Right renal cortex interstitium (tissue), 3 donors: ENCODE measurements at regions not wholly inside any gene's neighbourhood (a gene's known extent, or its start where the extent isn't known, plus 50 kb on each side); places are given as distances from the start of the nearest gene placed in this dataset.
"Not testable (repeated sequence)": the region's sequence is repeated elsewhere in the genome, so short reads cannot be mapped to it uniquely, and the experiment has no call there.

Experiments used
- DNase-seq, 3 donors: peaks; one replicate each; pipeline ENCODE4 v3.0.0-alpha.2; 2013; ENCODE audit warnings: low read depth in 3 of 3, low spot score in 2 of 3

DNA sequence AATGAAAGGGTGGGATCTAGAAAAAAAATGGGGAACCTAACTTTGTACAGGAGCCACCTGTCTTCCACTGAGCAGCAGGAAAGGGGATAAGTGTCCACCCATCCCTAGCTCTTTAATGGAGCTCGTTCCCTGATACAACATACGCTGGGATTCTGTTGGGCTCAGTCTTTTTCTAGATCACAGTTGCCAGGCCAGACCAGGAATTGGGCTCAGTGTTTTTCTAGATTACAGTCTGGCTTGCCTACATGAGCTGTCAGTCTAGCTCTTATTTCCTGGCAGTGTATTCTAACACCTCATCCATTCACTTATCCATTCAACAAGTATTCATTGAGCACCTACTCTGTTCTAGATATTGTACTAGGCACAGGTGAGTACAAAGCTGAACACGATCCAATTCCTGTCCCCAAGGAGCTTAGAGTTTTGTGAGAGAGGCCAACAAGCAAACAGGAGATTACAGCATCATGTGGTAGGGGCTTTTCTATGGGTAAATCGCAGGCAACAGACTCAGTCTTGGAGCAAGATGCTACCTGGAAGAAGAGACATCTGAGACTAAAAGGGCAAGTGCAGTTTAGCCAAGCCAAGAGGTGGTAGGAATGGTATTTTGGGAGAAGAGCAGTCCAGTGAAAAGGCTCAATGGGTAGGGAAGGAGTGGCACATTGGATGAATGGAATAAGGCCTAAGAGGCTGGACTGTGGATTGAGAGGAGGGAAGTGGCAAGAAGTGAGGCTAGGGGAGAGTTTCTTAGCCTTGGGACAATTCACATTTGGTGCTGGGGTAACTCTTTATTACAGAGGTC is 138.0 kb upstream of the HS3ST2 start:
- no peak for DNase-seq

DNA sequence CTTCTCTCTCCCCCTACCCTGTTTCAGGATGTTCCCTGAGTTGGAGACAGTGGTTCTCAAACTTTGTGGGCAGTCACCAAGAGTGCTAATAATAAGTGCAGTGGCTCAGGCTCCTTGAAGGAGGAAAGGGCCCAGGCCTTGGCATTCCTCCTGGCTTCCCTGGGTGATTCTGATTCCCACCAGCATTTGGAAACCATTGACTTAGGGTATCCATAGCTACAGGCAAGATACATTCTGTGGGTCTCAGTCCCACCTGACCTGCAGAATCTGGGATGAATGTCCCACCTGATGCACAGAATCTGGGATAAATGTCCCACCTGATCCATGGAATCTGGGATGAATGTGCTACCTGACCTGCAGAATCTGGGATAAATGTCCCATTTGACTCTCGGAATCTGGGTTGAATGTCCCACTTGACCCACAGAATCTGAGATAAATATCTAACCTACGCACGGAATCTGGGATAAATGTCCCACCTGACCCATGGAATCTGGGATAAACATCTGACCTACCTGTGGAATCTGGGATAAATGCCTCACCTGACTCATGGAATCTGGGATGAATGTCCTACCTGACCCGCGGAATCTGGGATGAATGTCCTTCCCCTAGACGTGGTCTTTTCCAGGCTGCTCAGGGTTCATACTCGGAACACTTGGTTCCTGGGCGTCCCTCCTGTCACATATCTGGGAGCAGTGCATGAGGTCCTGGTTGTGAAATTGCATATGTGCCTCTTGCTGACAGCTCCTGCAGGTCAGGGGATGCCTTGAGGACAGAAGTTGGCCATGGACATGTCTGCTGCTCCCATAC is 136.7 kb upstream of the HS3ST2 start:
- DNase-seq: no peak

DNA sequence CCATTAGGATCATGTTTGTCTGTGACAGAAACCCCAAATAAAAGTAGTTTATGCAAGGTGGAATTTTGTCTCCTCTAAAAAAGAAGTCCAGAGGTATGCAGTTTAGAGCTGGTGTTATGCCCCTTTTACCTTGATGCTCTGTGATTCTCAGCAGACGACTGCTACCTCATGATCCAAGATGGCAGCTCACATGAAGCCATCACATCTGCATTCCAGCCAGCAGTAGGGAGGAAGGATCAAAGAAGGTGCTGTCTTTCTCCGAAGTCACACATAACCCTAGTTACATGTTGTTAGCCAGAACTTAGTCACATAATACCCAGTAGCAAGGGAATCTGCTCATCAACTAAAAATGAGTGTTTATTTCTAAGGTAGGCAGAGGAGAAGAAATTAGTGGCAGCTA is 135.7 kb upstream of the HS3ST2 start:
- DNase-seq: no peak

DNA sequence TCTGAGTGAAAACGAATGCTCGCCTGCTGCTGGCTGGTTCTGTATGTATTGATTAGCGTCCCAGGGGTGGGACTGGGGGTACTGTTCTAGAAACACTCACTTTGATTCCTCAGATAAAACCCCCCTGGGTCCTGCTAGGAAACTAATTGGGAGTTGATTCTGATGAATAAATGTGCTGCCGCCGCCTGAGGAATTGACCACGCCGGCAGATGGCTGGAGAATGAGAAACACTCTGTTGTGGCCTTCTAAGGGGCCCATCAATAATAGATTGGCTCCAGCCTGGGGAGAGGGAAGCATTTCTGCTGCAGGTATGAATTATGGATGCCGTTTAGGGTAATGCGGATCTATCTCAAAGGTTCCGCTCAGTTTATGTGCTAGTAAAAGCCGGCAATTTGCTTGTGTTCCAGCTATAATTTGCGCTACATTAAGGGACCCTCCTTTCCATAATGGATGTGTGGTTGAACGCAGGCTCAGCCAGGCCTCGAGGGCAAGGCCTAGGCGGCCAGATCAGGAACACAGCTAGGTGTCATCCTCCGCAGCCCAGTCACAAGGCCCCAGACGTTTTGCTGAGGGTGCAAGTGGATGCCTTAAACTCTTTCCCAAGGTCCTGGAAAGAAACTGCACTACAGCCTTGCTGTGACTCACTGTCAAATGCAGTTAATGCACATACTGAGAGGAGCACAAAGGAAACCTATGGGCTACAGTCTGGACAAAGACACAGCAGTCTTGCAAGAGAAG is 132.2 kb upstream of the HS3ST2 start:
- no peak for DNase-seq

DNA sequence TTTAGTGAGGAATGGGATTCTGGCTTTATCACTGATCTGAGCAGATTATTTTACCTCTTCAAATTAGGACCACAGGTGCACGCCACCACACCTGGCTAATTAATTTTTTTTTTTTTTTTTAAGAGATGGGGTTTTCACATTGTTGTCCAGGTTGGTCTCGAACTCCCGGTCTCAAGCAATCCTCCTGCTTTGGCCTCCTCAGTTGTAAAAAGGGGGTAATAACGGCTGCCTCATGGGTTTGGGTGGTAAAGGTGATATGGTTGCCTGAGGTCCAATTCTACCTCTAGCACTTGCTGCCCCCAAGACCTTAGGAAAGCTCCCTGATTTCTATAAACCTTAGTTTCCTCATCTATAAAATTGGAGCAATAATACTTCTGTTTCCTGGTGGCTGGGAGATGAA is 130.7 kb upstream of the HS3ST2 start:
- DNase-seq: no peak

DNA sequence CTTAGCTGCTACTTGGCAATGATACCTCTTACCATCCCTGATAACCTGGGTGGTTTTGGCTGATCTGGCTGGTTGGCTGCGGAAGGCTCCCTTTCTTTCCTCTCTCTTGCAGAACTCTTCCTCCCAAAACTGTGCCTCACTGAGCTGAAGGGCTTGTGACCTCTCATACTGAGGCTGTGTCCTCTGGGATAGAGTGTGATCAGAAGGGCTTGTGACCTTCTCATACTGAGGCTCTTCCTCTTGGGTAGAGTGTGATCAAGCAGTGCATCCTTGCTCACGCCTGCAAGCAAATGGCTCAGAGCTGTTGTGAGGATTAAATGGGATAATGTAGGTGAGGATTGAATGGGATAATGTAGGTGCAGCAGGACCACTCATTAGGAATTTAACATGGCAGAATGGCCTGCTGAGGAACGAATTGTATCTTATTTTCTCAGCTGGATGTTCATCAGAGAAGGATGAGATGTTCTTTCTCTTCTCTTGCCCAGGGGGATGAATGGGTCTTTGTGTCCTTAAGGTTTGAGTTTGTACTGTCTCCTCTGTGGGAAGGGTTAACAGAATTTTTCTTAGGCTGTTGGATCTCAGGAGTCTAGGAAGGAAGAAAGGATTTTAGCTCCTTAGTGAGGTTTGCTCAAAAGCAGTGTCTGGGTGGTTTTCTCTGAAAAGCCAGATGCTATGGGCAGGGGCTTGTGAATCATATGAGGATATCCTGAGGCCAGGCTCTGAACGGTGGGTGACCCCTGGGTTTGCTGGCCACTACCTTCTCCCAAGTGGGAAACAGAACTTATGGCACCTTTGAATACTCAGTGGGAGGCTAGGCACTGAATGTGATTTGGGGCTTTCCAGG is 130.0 kb upstream of the HS3ST2 start:
- DNase-seq: no peak

DNA sequence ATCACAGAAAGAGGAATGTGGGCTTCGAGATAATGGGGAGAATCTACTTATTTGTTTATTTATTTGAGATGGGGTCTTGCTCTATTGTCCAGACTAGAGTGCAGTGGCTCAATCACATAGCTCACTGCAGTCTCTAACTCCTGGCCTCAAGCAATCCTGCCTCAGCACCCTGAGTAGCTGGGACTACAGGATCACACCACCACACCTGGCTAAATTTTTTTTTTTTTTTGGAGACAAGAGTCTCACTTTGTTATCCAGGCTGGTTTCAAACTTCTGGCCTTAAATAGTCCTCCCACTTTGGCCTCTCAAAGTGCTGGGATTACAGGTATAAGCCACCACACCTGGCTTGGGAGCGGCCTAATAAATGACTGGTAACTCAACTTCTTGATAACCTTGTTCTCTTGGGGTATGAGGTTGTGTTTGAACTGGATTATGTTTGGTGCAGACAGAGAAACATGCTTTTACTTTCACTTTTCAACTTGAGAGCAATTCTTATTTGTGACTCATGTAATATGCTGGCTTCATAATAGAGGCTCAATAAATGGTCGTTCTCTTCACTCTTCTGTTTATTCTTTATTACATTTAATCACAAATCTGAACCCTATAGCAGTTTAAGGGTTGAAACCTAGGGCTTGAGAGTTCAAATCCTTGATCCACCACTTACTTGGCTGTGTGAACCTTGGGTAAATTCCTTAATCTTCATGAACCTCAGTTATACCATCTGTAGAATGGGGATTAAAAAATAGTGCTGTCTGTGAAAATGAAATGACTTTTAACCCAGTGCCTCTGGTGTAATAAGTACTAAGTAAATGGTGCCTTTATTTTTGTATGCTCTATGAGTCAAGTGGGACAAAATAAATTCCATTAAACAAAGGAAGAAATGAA is 129.1 kb upstream of the HS3ST2 start:
- DNase-seq: no peak

DNA sequence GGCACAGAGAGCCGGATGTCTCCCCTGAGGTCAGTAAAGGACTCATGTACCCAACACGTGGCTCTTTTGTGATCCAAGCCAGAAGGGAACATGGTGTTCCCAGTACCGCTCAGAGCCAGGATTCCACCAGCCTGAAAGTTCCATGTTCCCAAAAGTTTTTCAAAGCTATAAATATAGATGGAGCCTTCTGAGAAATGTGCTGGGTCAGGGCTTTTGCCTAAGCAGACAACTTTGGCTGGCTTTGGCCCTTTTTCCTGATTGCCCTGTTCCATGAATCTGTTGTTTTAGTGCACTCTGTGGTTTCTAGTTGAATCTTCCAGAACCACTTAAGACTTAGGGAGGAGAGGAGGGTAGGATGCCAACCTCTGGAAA is 128.5 kb upstream of the HS3ST2 start:
- no peak for DNase-seq

DNA sequence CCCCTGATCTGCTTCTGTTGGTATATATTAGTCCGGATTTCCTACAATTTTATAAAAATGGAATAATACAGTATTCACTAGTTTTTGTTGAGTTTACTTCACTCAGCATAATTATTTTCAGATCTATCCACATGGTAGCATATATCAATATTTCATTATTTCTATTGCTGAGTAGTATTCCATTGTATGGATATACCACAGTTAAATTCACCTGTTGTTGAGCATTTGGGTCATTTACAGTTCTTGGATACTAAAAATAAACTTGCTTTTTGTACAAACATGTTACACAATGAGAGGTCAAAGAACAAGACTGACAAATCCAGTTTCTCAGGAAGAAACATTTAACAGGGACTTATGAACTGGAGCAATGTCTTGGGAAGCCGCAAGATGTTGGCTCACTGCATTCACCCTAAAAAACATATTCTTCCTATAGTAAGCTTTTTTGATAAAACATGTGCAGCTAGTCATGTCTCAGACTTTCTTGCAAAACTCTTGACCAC is 126.9 kb upstream of the HS3ST2 start:
- DNase-seq: no peak

DNA sequence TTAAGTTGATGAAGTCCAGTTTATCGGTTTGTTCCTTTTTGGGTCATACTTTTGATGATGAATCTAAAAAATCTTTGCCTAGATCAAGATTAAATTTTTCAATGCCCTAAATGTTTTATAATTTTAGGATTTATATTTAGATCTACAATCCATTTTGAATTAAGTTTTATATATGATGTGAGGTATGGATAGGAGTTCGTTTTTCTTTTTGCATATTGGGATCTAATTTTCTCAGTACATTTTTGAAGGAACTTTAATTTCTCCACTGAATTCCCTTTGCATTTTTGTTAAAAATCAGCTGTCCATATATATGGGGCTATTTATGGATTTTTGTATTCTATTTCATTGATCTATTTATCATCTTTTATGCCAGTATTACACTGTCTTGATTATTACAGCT is 125.5 kb upstream of the HS3ST2 start:
- DNase-seq: no peak

DNA sequence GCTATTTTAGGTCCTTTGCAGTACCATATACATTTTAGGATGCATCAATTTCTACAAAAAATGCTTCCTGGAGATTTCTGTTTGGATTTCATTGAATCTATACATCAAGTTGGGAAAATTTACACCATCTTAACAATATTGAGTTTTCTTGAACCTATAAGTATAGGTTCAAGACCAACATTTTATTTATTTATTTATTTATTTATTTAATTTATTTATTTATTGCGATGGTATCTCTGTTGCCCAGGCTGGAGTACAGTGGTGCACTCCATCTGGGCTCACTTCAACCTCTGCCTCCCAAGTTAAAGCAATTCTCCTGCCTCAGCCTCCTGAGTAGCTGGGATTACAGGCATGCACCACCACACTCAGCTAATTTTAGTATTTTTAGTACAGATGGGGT is 125.0 kb upstream of the HS3ST2 start:
- no peak for DNase-seq

DNA sequence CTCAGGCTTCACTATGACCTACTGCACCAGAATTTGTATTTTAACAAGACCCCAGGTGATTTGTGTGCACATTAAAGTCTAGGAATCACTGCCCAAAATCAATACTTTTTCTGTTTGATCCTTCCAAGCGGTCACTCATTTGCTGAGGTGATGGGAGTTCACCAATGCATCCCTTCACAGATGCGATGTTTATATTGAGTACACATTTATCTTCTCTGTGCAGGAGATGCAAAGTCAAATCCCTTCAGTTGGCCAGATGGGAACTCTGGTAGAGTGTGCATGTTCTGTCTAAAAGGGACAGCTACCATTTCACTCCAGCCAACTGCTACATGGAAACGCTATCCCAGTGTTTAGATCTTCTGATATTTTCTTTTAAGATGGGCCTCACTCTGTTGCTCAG is 122.6 kb upstream of the HS3ST2 start:
- no peak for DNase-seq

DNA sequence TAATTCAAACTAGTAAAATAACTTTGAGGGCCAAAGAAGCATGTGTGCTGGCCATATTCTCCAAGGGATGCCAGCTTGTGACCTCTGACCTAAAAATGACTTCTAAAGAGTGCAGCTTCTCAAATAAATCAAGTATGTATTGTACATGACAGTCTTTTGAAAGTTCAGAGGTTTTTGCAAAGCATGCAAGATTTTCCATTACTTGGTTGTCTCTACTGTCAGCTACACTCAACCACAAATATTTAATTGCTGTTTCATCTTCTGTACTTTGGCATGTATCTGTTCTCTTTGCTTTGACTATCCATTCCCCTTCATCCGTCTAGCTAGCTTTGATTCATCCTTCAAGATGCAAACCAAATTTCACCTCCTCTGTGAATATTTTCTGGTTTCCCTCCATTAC is 121.9 kb upstream of the HS3ST2 start:
- DNase-seq: no peak

DNA sequence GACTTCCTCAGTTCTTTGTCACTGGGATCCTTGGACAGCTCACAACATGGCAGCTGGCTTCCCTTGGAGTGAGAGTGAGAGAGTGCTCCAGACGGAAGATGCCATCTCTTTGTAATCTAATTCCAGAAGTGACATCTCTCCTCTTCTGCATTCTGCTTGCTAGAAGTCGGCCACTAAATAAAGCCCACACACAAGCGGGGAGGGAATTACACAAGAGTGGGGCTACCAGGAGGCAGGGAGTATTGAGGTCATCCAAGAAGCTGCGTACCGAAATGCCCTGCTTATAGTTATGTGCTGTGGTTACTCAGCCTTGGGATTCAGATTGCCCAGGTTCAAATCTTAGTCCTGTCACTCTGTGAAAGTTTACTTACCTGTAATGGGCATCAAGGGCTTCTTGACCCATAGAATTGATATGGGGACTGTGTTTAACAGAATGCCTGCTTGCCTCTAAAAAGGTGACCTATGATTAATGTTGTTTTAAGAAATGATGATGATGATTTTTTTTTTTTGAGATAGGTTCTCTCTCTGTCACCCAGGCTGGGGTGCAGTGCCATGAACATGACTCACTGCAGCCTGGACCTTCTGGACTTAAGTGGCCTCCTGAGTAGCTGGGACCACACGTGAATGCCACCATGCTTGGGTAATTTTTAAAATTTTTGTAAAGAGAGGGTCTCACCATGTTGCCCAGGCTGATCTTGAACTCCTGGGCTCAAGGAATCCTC is 120.9 kb upstream of the HS3ST2 start:
- no peak for DNase-seq

DNA sequence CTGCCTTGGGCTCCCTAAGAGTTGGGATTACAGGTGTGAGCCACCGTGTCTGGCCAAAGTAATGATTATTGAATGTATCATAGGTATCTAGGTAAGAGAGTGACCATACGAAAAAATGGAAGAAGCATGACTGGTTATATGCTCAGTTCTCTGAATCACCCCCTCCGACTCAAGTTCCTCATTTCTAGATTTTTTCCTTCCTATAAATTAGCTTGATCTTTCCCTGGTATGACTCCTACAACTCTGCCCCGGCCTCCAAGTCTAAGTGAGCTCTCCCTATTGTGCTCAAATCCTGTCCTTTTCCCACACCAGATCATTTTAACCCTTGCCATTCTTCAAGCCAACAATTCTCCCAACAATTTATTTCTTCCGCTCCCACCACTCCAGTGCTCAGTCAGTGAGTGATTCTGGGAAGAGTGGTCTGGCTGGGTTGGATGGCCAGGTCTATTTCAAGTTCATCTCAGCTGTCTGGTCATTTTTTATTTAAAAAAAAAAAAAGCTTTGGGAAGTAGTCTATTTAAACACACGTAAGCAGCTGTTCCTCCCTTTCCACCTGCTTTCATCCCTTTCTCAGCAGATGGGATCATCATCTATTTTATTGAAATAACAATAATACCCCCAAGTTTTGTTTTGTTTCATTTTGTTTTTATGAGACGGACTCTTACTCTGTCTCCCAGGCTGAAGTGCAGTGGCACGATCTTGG is 120.2 kb upstream of the HS3ST2 start:
- no peak for DNase-seq

DNA sequence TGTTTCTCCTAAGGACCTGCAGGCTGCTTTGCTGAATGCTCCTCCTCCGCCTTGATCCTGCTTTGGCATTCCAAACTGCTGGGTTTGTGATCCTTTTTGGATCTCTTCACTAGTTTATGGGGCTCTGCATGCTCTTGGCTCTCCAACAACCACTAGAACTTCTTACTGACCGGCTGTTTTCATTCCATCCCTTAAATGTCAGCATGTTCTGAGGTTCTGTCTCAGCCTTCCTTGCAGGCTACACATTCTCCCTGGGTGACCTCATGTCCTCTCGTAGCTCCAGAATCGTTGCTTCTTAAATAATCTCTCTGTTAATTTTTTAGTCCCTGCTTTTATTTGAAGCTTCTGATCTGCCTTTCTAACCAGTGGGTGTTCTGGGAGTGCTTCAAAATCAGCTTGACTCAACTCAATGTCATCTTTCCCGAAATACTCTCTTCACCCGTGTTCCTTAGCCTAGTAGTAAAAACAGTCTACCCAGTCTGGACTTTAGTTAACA is 119.0 kb upstream of the HS3ST2 start:
- DNase-seq: no peak

DNA sequence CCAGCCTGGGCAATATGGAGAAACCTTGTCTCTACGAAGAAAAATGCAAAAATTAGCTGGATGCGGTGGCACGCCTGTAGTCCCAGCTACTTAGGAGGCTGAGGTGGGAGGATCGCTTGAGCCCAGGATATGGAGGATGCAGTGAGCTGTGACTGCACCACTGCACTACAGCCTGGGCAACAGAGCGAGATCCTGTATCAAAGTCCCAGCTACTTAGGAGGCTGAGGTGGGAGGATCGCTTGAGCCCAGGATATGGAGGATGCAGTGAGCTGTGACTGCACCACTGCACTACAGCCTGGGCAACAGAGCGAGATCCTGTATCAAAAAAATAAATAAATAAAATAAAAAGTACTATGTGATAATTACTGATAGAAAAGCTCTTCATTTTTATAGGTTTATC is 118.2 kb upstream of the HS3ST2 start:
- DNase-seq: not testable (repeated sequence)

DNA sequence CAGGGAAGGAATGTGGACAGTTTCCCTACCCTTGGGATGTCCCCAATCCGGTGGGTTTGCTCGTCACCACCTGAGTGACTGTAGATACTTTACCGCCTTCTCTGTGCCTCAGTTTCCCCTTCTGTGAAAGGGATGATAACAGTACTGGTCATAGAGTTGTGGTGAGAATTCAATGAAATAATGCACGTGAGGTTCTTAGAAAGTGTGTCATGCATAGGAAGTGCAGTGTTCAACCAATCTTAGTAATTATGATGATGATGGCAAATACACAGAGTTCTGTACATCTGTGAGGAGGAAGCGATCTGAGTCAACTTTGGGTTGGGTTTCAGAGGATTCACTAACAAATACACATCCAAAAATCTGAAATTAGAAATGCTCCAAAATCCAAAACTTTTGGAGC is 114.6 kb upstream of the HS3ST2 start:
- DNase-seq: no peak
